HEK293 (cell line): ENCODE measurements at regions not wholly inside any gene's neighbourhood (a gene's known extent, or its start where the extent isn't known, plus 50 kb on each side); places are given as distances from the start of the nearest gene placed in this dataset.
"Not testable (repeated sequence)": the region's sequence is repeated elsewhere in the genome, so short reads cannot be mapped to it uniquely, and the experiment has no call there.

Source experiments
- SP2 ChIP-seq: fragments of 450-650 bp; formaldehyde crosslinking; IDR thresholded peaks from 2 replicates; pipeline ENCODE4 v1.5.1; 2016; ENCODE audit warnings: missing biosample characterization, missing genetic modification characterization
- ZNF830 ChIP-seq: fragments of 450-650 bp; IDR thresholded peaks from 2 replicates; pipeline ENCODE4 v1.5.0; 2018; ENCODE audit warnings: missing biosample characterization, missing genetic modification characterization, low read depth, mild to moderate bottlenecking, moderate library complexity
- TF ChIP-seq, protein P1 (sequence below): fragments of 450-650 bp; formaldehyde crosslinking; IDR thresholded peaks from 2 replicates; pipeline ENCODE4 v1.5.1; 2016; ENCODE audit warnings: missing biosample characterization, missing genetic modification characterization

DNA sequence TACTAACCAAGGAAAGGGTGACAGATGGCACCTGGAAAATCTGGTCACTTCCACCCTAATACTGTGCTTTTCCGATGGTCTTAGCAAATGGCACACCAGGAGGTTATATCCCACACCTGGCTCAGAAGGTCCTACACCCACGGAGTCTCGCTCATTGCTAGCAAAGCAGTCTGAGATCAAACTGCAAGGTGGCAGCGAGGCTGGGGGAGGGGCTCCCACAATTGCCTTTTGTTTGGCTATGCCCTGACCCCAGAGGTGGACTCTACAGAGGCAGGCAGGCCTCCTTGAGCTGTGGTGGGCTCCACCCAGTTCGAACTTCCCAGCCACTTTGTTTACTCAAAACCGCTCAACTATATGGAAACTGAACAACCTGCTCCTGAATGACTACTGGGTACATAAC is 50.3 kb upstream of the UGT2B15 start:
- TF ChIP-seq, protein P1, sequence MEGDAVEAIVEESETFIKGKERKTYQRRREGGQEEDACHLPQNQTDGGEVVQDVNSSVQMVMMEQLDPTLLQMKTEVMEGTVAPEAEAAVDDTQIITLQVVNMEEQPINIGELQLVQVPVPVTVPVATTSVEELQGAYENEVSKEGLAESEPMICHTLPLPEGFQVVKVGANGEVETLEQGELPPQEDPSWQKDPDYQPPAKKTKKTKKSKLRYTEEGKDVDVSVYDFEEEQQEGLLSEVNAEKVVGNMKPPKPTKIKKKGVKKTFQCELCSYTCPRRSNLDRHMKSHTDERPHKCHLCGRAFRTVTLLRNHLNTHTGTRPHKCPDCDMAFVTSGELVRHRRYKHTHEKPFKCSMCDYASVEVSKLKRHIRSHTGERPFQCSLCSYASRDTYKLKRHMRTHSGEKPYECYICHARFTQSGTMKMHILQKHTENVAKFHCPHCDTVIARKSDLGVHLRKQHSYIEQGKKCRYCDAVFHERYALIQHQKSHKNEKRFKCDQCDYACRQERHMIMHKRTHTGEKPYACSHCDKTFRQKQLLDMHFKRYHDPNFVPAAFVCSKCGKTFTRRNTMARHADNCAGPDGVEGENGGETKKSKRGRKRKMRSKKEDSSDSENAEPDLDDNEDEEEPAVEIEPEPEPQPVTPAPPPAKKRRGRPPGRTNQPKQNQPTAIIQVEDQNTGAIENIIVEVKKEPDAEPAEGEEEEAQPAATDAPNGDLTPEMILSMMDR = not testable (repeated sequence)
- TF ChIP-seq SP2, ZNF830 (tag by site-specific recombination): not testable (repeated sequence)
